PC-3 (cell line): ENCODE measurements at regions not wholly inside any gene's neighbourhood (a gene's known extent, or its start where the extent isn't known, plus 50 kb on each side); places are given as distances from the start of the nearest gene placed in this dataset.

Experiments used
- ATAC-seq: fragments of 200-7000 bp; cut with Tn5 transposase; 2 replicates; pipeline ENCODE4 v1.9.1; 2020; ENCODE audit warnings: mild to moderate bottlenecking, moderate library complexity
- BruUV-seq: library from RNA; stranded (reverse); fragments of 400-500 nt; replicated peaks from 2 replicates; lab custom pipeline; 2021; lab: Mats Ljungman, UMichigan
- CTCF ChIA-PET: fragments of 300-600 bp; sonication (Branson Sonifier 250); formaldehyde crosslinking; loops from one replicate; lab custom pipeline; 2022; ENCODE audit warnings: antibody characterized with exemption; lab: Charles Lee
- POLR2A ChIA-PET: fragments of 300-600 bp; sonication (Branson Sonifier 250); formaldehyde crosslinking; loops from one replicate; lab custom pipeline; 2022; ENCODE audit warnings: antibody characterized with exemption; ENCODE audit not compliant: unreplicated experiment; lab: Charles Lee
- DNase-seq: peaks from one replicate; pipeline ENCODE4 v3.0.0-alpha.2; 2015
- H2AFZ ChIP-seq: fragments of 300-600 bp; sonication (generic); 2 replicates; pipeline ENCODE4 v1.6.0; 2016; ENCODE audit warnings: antibody characterized with exemption, low read length
- H3F3A ChIP-seq: fragments of 300-600 bp; sonication (generic); one replicate; pipeline ENCODE4 v1.6.0; 2017; ENCODE audit warnings: antibody characterized with exemption, low read length, control low read depth, mild to moderate bottlenecking; ENCODE audit not compliant: unreplicated experiment
- H3K27ac ChIP-seq: fragments of 300-600 bp; sonication (generic); 2 replicates; pipeline ENCODE4 v1.5.1; 2016; ENCODE audit warnings: mild to moderate bottlenecking, low read length
- H3K27me3 ChIP-seq: fragments of 300-600 bp; sonication (generic); 2 replicates; pipeline ENCODE4 v1.6.1; 2016; ENCODE audit warnings: low read length, mixed read lengths
- H3K36me3 ChIP-seq: fragments of 300-600 bp; sonication (generic); 2 replicates; pipeline ENCODE4 v1.6.1; 2016; ENCODE audit warnings: low read depth, mixed run types, low read length, mixed read lengths
- H3K4me1 ChIP-seq: fragments of 300-600 bp; sonication (generic); 2 replicates; pipeline ENCODE4 v1.5.1; 2016; ENCODE audit warnings: low read length; ENCODE audit not compliant: insufficient read depth
- H3K4me2 ChIP-seq: fragments of 300-600 bp; sonication (generic); 2 replicates; pipeline ENCODE4 v1.6.0; 2016; ENCODE audit warnings: low read length
- H3K4me3 ChIP-seq: fragments of 300-600 bp; sonication (generic); 2 replicates; pipeline ENCODE4 v1.5.1; 2016; ENCODE audit warnings: mild to moderate bottlenecking, low read length, mixed read lengths
- H3K79me2 ChIP-seq: fragments of 300-600 bp; sonication (generic); 2 replicates; pipeline ENCODE4 v1.6.1; 2017; ENCODE audit warnings: low read length, mixed read lengths
- H3K9ac ChIP-seq: fragments of 300-600 bp; sonication (generic); 2 replicates; pipeline ENCODE4 v1.6.0; 2016; ENCODE audit warnings: mild to moderate bottlenecking, low read length
- H3K9me2 ChIP-seq: fragments of 300-600 bp; sonication (generic); replicated peaks from 2 replicates; pipeline ENCODE4 v1.6.1; 2016; ENCODE audit warnings: mixed run types, low read length, mixed read lengths
- H3K9me3 ChIP-seq: fragments of 300-600 bp; sonication (generic); 2 replicates; pipeline ENCODE4 v1.6.1; 2016; ENCODE audit warnings: low read length, mixed read lengths
- H4K20me1 ChIP-seq: fragments of 300-600 bp; sonication (generic); 2 replicates; pipeline ENCODE4 v1.6.1; 2016; ENCODE audit warnings: low read length, mixed read lengths
- CTCF ChIP-seq: fragments of 300-600 bp; sonication (generic); conservative IDR thresholded peaks from 2 replicates; pipeline ENCODE4 v1.5.1; 2017; ENCODE audit warnings: antibody characterized with exemption, low read depth, mild to moderate bottlenecking, low read length
- EZH2 ChIP-seq: fragments of 300-600 bp; sonication (generic); IDR thresholded peaks from one replicate; pipeline ENCODE4 v1.6.1; 2017; ENCODE audit warnings: antibody characterized with exemption, mild to moderate bottlenecking, low read length; ENCODE audit not compliant: unreplicated experiment
- EZH2phosphoT487 ChIP-seq: fragments of 300-600 bp; sonication (generic); IDR thresholded peaks from 2 replicates; pipeline ENCODE4 v1.6.1; 2018; ENCODE audit warnings: mild to moderate bottlenecking, antibody characterized with exemption, low read length, borderline replicate concordance
- intact Hi-C: fragments of 100-400 bp; cut with micrococcal nuclease; formaldehyde crosslinking; loops from 2 replicates; pipeline ENCODE4 v1.9.0; 2023

- BruUV-seq: no TSS peak
Measured at GRCh38 chr5:5079876-5080275, 60.3 kb upstream of the ADAMTS16 start.

GRCh38 chr5:5080790-5081189 lies 59.3 kb upstream of the ADAMTS16 start:
- ATAC-seq (no peak), DNase-seq (no peak)
- Histone ChIP-seq H3K9me2 (no peaks in the 10 kb centered on the region), H3K36me3 (no peaks in the 10 kb centered on the region), H3K4me1 (no peaks in the 10 kb centered on the region), H3K4me3 (no peak overlapping the region), H2AFZ (no peak overlapping the region), H3K9me3 (no peaks in the 10 kb centered on the region), H3K9ac (no peak overlapping the region), H3K79me2 (no peaks in the 10 kb centered on the region), H3K27me3 (peaks cover 82% of the 10 kb centered on the region), H3F3A (no peaks in the 10 kb centered on the region), H3K4me2 (no peak overlapping the region), H4K20me1 (no peaks in the 10 kb centered on the region), H3K27ac (no peak overlapping the region)
- BruUV-seq: no TSS peak
- TF ChIP-seq EZH2: no peak
- TF ChIP-seq EZH2phosphoT487: no peak
- no peak for TF ChIP-seq CTCF
- POLR2A ChIA-PET: no interaction called here
- CTCF ChIA-PET: no interaction called here
- intact Hi-C loops: no loop called here

More at GRCh38 chr5:5079876-5080275, 60.3 kb upstream of the ADAMTS16 start:
- Histone ChIP-seq H3K9ac (no peak overlapping the region), H3F3A (no peaks in the 10 kb centered on the region), H3K27me3 (peaks cover 78% of the 10 kb centered on the region), H3K4me2 (no peak overlapping the region), H3K4me3 (no peak overlapping the region), H3K9me2 (no peaks in the 10 kb centered on the region), H3K4me1 (no peaks in the 10 kb centered on the region), H3K9me3 (no peaks in the 10 kb centered on the region), H3K79me2 (no peaks in the 10 kb centered on the region), H3K36me3 (no peaks in the 10 kb centered on the region), H3K27ac (no peak overlapping the region), H4K20me1 (no peaks in the 10 kb centered on the region), H2AFZ (no peak overlapping the region)
- POLR2A ChIA-PET: no interaction called here
- CTCF ChIA-PET: no interaction called here
- ATAC-seq (no peak), DNase-seq (no peak)
- TF ChIP-seq EZH2 (no peak), EZH2phosphoT487 (no peak), CTCF (no peak)
- intact Hi-C loops: no loop called here

- Histone ChIP-seq H3K4me1 (no peaks in the 10 kb centered on the region), H3K9me3 (no peaks in the 10 kb centered on the region), H3K9ac (no peak overlapping the region), H3K27me3 (peaks cover 84% of the 10 kb centered on the region), H4K20me1 (no peaks in the 10 kb centered on the region), H3F3A (no peaks in the 10 kb centered on the region), H3K27ac (no peak overlapping the region), H3K9me2 (no peaks in the 10 kb centered on the region), H3K4me2 (no peak overlapping the region), H3K4me3 (no peak overlapping the region), H2AFZ (no peak overlapping the region), H3K36me3 (no peaks in the 10 kb centered on the region), H3K79me2 (no peaks in the 10 kb centered on the region)
- POLR2A ChIA-PET: no interaction called here
- ATAC-seq: no peak
- CTCF ChIA-PET: no interaction called here
- DNase-seq: no peak
- TF ChIP-seq EZH2phosphoT487: no peak
- TF ChIP-seq EZH2: no peak
- no peak for TF ChIP-seq CTCF
- intact Hi-C loops: no loop called here
- no TSS peak for BruUV-seq
Measured at GRCh38 chr5:5085381-5085780, 54.7 kb upstream of the ADAMTS16 start.
